Astrocyte (in vitro differentiated cells and primary cell): ENCODE measurements at regions not wholly inside any gene's neighbourhood (a gene's known extent, or its start where the extent isn't known, plus 50 kb on each side); places are given as distances from the start of the nearest gene placed in this dataset.

Experiments used
- DNase-seq: peaks from one replicate; pipeline ENCODE4 v3.0.0-alpha.2; 2010; ENCODE audit warnings: low read depth
- FAIRE-seq: peaks from 2 replicates; lab custom pipeline; 2011; peaks lifted over from hg19 to GRCh38; lab: Jason Lieb, UNC
- H2AFZ ChIP-seq: 2 replicates; pipeline ENCODE4 v1.6.0; 2012; ENCODE audit warnings: low read depth, low read length, inconsistent platforms
- H3K27ac ChIP-seq: 2 replicates; pipeline ENCODE4 v1.5.1; 2011; ENCODE audit warnings: low read depth, low read length, inconsistent platforms
- H3K27me3 ChIP-seq: 2 replicates; pipeline ENCODE4 v1.6.0; 2011; ENCODE audit warnings: low read length, inconsistent platforms; ENCODE audit not compliant: insufficient read depth
- H3K36me3 ChIP-seq: 2 replicates; pipeline ENCODE4 v1.5.1; 2011; ENCODE audit warnings: low read length, inconsistent platforms; ENCODE audit not compliant: insufficient read depth
- H3K4me1 ChIP-seq: 2 replicates; pipeline ENCODE4 v1.5.1; 2011; ENCODE audit warnings: low read length, inconsistent platforms; ENCODE audit not compliant: insufficient read depth
- H3K4me2 ChIP-seq: 2 replicates; pipeline ENCODE4 v1.6.0; 2012; ENCODE audit warnings: low read length, inconsistent platforms
- H3K4me3 ChIP-seq: 2 replicates; pipeline ENCODE4 v1.5.1; 2011; ENCODE audit warnings: low read depth, mild to moderate bottlenecking, low read length, inconsistent platforms; ENCODE audit not compliant: insufficient read depth
- H3K79me2 ChIP-seq: 2 replicates; pipeline ENCODE4 v1.6.0; 2012; ENCODE audit warnings: mild to moderate bottlenecking, low read length, inconsistent platforms; ENCODE audit not compliant: insufficient read depth
- H3K9ac ChIP-seq: 2 replicates; pipeline ENCODE4 v1.6.0; 2012; ENCODE audit warnings: mild to moderate bottlenecking, low read length, inconsistent platforms
- H3K9me3 ChIP-seq: 2 replicates; pipeline ENCODE4 v1.5.1; 2012; ENCODE audit warnings: low read depth, mild to moderate bottlenecking, low read length, inconsistent platforms; ENCODE audit not compliant: insufficient read depth
- H4K20me1 ChIP-seq: 2 replicates; pipeline ENCODE4 v1.6.0; 2012; ENCODE audit warnings: low read length, inconsistent platforms; ENCODE audit not compliant: insufficient read depth
- H3K27ac Mint-ChIP-seq: one replicate; pipeline ENCODE4 v1.8.0; 2021; ENCODE audit warnings: mild to moderate bottlenecking, mixed read lengths; ENCODE audit not compliant: unreplicated experiment
- H3K27me3 Mint-ChIP-seq: one replicate; pipeline ENCODE4 v1.8.0; 2021; ENCODE audit warnings: low read depth, mixed read lengths; ENCODE audit not compliant: unreplicated experiment
- H3K36me3 Mint-ChIP-seq: one replicate; pipeline ENCODE4 v1.8.0; 2021; ENCODE audit warnings: low read depth, mixed read lengths; ENCODE audit not compliant: unreplicated experiment
- H3K4me1 Mint-ChIP-seq: one replicate; pipeline ENCODE4 v1.8.0; 2021; ENCODE audit warnings: low read depth, mixed read lengths; ENCODE audit not compliant: unreplicated experiment
- H3K4me3 Mint-ChIP-seq: one replicate; pipeline ENCODE4 v1.8.0; 2021; ENCODE audit warnings: mild to moderate bottlenecking, moderate library complexity, mixed read lengths; ENCODE audit not compliant: unreplicated experiment
- H3K9me3 Mint-ChIP-seq: one replicate; pipeline ENCODE4 v1.8.0; 2021; ENCODE audit warnings: mild to moderate bottlenecking, mixed read lengths; ENCODE audit not compliant: unreplicated experiment
- CTCF ChIP-seq: IDR thresholded peaks from 2 replicates; pipeline ENCODE4 v1.5.1; 2011; ENCODE audit warnings: low read depth, mild to moderate bottlenecking, inconsistent platforms, low read length, moderate library complexity; ENCODE audit not compliant: insufficient read depth
- EZH2 ChIP-seq: IDR thresholded peaks from 2 replicates; pipeline ENCODE4 v1.6.1; 2012; ENCODE audit warnings: mild to moderate bottlenecking, low read length, inconsistent platforms; ENCODE audit not compliant: insufficient read depth

GRCh38 chr1:201734786-201735185, 94.2 kb upstream of the IPO9 start:
- FAIRE-seq: no peak
- no peak overlapping the region for H3K27ac Mint-ChIP-seq
- H3K9ac ChIP-seq: no peak overlapping the region
- H3K9me3 ChIP-seq: no peaks in the 10 kb centered on the region
- no peak for TF ChIP-seq EZH2
- no peak for TF ChIP-seq CTCF
- no peak for DNase-seq
- peaks cover 70% of the 10 kb centered on the region for H3K4me1 Mint-ChIP-seq
- H3K4me3 Mint-ChIP-seq: no peak overlapping the region
- H2AFZ ChIP-seq: no peak overlapping the region
- H3K4me1 ChIP-seq: peaks cover 62% of the 10 kb centered on the region
- no peak overlapping the region for H3K4me2 ChIP-seq
- H3K27me3 ChIP-seq: no peaks in the 10 kb centered on the region
- peaks cover 10% of the 10 kb centered on the region for H3K36me3 Mint-ChIP-seq
- H3K4me3 ChIP-seq: no peak overlapping the region
- H3K79me2 ChIP-seq: peaks cover 94% of the 10 kb centered on the region
- peaks cover 4% of the 10 kb centered on the region for H3K36me3 ChIP-seq
- H3K27me3 Mint-ChIP-seq: no peaks in the 10 kb centered on the region
- peaks cover 73% of the 10 kb centered on the region for H4K20me1 ChIP-seq
- no peak overlapping the region for H3K27ac ChIP-seq
- H3K9me3 Mint-ChIP-seq: peaks cover 2% of the 10 kb centered on the region

GRCh38 chr1:201736707-201737320, 92.1 kb upstream of the IPO9 start:
- H3K9me3 Mint-ChIP-seq: peaks cover 2% of the 10 kb centered on the region
- TF ChIP-seq CTCF: no peak
- TF ChIP-seq EZH2: no peak

More at GRCh38 chr1:201736707-201737320, 92.1 kb upstream of the IPO9 start:
- H3K79me2 ChIP-seq: peaks cover 94% of the 10 kb centered on the region
- Mint-ChIP-seq H3K27me3 (no peaks in the 10 kb centered on the region), H3K4me1 (peaks cover 63% of the 10 kb centered on the region), H3K4me3 (no peak overlapping the region), H3K36me3 (peaks cover 12% of the 10 kb centered on the region), H3K27ac (peak overlapping the region; percentile 90)
- H4K20me1 ChIP-seq: peaks cover 71% of the 10 kb centered on the region
- no peaks in the 10 kb centered on the region for H3K9me3 ChIP-seq
- peak overlapping the region; percentile 86 for H3K9ac ChIP-seq
- no peaks in the 10 kb centered on the region for H3K27me3 ChIP-seq
- no peak overlapping the region for H2AFZ ChIP-seq
- DNase-seq: no peak
- H3K4me1 ChIP-seq: peaks cover 66% of the 10 kb centered on the region
- no peak for FAIRE-seq
- no peaks in the 10 kb centered on the region for H3K36me3 ChIP-seq
- H3K27ac ChIP-seq: peak overlapping the region; percentile 86
- H3K4me2 ChIP-seq: peak overlapping the region; percentile 91
- H3K4me3 ChIP-seq: no peak overlapping the region
